ENCODE measurements at regions not wholly inside any gene's neighbourhood (a gene's known extent, or its start where the extent isn't known, plus 50 kb on each side); places are given as distances from the start of the nearest gene placed in this dataset.

DNA sequence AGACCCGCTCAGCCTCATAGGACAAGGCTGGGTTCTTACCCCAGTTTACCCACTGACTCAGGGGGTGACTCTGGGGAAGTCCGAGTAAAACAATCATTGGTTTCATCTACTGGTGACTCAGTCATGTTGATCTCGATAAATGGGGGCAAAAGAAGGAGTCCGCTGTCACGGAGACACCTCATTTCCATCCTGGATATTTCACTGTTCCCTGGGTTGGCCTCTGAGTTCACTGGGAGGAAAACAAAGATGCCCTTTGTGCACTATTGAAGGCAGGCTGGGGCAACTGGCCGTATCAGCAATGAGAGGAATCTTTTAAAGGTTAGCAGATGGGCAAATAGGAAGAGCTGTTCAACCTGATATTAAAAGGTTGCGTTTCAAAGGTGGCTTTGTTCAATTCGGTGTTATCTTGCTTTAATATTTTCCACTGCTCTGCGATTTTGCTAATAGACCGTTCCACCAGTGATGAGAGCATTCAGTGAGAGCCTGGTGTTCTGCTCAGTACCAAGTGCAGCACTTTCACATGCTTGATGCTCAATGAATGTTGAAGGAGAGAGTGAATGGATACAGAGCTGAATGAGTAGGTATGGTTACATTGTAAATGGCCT, 110.2 kb upstream of the EGFLAM start:
- TF ChIP-seq CTCF (conservative IDR thresholded peaks at IDR 0.05; ENCODE audit: low read depth, low read length) (no peak), EZH2 (IDR thresholded peaks at IDR 0.05; ENCODE audit: borderline replicate concordance, low read depth, low read length, poor library complexity, severe bottlenecking) (no peak)
